Common myeloid progenitor, CD34-positive (primary cell): ENCODE measurements at regions not wholly inside any gene's neighbourhood (a gene's known extent, or its start where the extent isn't known, plus 50 kb on each side); places are given as distances from the start of the nearest gene placed in this dataset.

ENCODE experiments used
- CTCF ChIA-PET: fragments of 350-600 bp; sonication (Branson Sonifier 250); formaldehyde crosslinking; loops from one replicate; lab custom pipeline; 2021; ENCODE audit warnings: antibody characterized with exemption; lab: Charles Lee
- POLR2A ChIA-PET: fragments of 350-600 bp; sonication (Branson Sonifier 250); formaldehyde crosslinking; loops from one replicate; lab custom pipeline; 2021; ENCODE audit warnings: antibody characterized with exemption; lab: Charles Lee
- DNase-seq, 3 donors: peaks; one replicate each; pipeline versions ENCODE4 v3.0.0 to v3.0.0-alpha.2; 2013
- H3K27ac ChIP-seq, 2 experiments: 1 replicate in 1 of 2; 2 replicates in 1 of 2; pipeline ENCODE4 v1.7.0; 2013; ENCODE audit warnings: inconsistent platforms in 2 of 2, low read length in 2 of 2, mild to moderate bottlenecking in 2 of 2, low read depth in 1 of 2, moderate library complexity in 1 of 2; ENCODE audit not compliant: severe bottlenecking in 2 of 2, insufficient read depth in 1 of 2, poor library complexity in 1 of 2
- H3K27me3 ChIP-seq, 5 experiments: replicated peaks in 2 of 5; 1 replicate in 3 of 5; 2 replicates in 2 of 5; pipeline versions ENCODE4 v1.6.1 to v1.7.0; 2013; ENCODE audit warnings: low read length in 4 of 5, mild to moderate bottlenecking in 2 of 5, moderate library complexity in 2 of 5, inconsistent platforms in 1 of 5; ENCODE audit not compliant: insufficient read depth in 5 of 5, control insufficient read depth in 4 of 5
- H3K36me3 ChIP-seq, 4 experiments: 1 replicate in 2 of 4; 2 replicates in 2 of 4; pipeline versions ENCODE4 v1.6.1 to v1.7.0; 2013; ENCODE audit warnings: low read length in 3 of 4, control low read depth in 1 of 4, mild to moderate bottlenecking in 1 of 4; ENCODE audit not compliant: control insufficient read depth in 4 of 4, insufficient read depth in 4 of 4
- H3K4me1 ChIP-seq, 4 experiments: 1 replicate in 3 of 4; 2 replicates in 1 of 4; pipeline versions ENCODE4 v1.6.1 to v1.7.1; 2013; ENCODE audit warnings: low read length in 3 of 4, mild to moderate bottlenecking in 3 of 4, control low read depth in 1 of 4, inconsistent platforms in 1 of 4, moderate library complexity in 1 of 4; ENCODE audit not compliant: control insufficient read depth in 4 of 4, insufficient read depth in 4 of 4; ENCODE audit errors: control extremely low read depth in 1 of 4
- H3K4me3 ChIP-seq, 7 experiments: 1 replicate in 4 of 7; 2 replicates in 3 of 7; pipeline versions ENCODE4 v1.5.1 to v1.7.0; 2013; ENCODE audit warnings: mild to moderate bottlenecking in 7 of 7, low read length in 6 of 7, moderate library complexity in 6 of 7, inconsistent platforms in 2 of 7, low read depth in 2 of 7, control low read depth in 1 of 7; ENCODE audit not compliant: insufficient read depth in 4 of 7, control insufficient read depth in 1 of 7; ENCODE audit errors: extremely low read depth in 1 of 7
- H3K9me3 ChIP-seq, 5 experiments: 1 replicate in 4 of 5; 2 replicates in 1 of 5; pipeline versions ENCODE4 v1.6.1 to v1.7.1; 2013; ENCODE audit warnings: low read length in 4 of 5, mild to moderate bottlenecking in 2 of 5, inconsistent platforms in 1 of 5, low read depth in 1 of 5, moderate library complexity in 1 of 5; ENCODE audit not compliant: control insufficient read depth in 4 of 5, insufficient read depth in 2 of 5; ENCODE audit errors: control extremely low read depth in 1 of 5
- WGBS: methylation state at CpG from one replicate; pipeline ENCODE4 v1.1.5; 2013; ENCODE audit not compliant: insufficient coverage; 5-methylcytosine and 5-hydroxymethylcytosine counted together

GRCh38 chr16:55242667-55243066 lies 81.3 kb upstream of the IRX6 start:
- no peak overlapping the region for H3K27ac ChIP-seq
- H3K27me3 ChIP-seq = peaks cover 0 to 14% (median 0%) of the 10 kb centered on the region in 5 experiments
- ChIA-PET CTCF (no interaction called here), POLR2A (no interaction called here)
- H3K36me3 ChIP-seq = no peaks in the 10 kb centered on the region
- 93% methylated on average over 2 of the region's 3 CpGs for WGBS
- DNase-seq = no peak
- H3K4me1 ChIP-seq = no peaks in the 10 kb centered on the region
- H3K4me3 ChIP-seq = no peak overlapping the region
- H3K9me3 ChIP-seq = no peaks in the 10 kb centered on the region

DNA sequence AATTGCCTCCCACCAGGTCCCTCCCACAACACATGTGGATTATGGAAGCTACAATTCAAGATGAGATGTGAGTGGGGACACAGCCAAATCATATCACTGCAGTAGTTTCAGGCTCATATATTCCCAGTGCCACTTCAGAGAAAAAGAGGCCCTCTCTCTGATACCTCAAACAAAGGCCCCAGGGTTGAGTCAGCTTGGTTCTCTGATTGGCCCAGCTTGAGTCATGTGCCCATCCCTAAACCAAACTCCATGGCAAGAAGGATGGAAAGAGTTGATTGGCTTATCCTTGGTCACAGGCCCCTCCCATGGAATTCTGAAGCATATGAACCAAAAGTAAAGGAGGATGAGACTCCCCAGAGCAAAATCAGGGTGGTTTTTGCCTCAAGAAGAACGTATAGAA lies 75.9 kb upstream of the IRX6 start:
- no peaks in the 10 kb centered on the region for H3K36me3 ChIP-seq
- ChIA-PET POLR2A (no interaction called here), CTCF (interaction anchor here (2.0 kb wide), 1 partner anchor 9 kb away, joined by 9 read pairs; no protein-coding TSS in a partner anchor)
- peaks cover 0 to 3% (median 1%) of the 10 kb centered on the region in 4 experiments for H3K4me1 ChIP-seq
- no peak overlapping the region for H3K4me3 ChIP-seq
- DNase-seq = no peak
- no peaks in the 10 kb centered on the region for H3K9me3 ChIP-seq
- 45% methylated on average over 1 of the region's 1 CpG for WGBS
- peaks cover 0 to 5% (median 2%) of the 10 kb centered on the region in 5 experiments for H3K27me3 ChIP-seq
- H3K27ac ChIP-seq = no peak overlapping the region

- Histone ChIP-seq H3K9me3 (peaks cover 0 to under 1% (median 0%) of the 10 kb centered on the region in 5 experiments), H3K4me3 (no peak overlapping the region), H3K27me3 (peaks cover 0 to 5% (median 2%) of the 10 kb centered on the region in 5 experiments), H3K27ac (no peak overlapping the region), H3K36me3 (no peaks in the 10 kb centered on the region), H3K4me1 (peaks cover 0 to 3% (median 1%) of the 10 kb centered on the region in 4 experiments)
- peak; percentile 3 to 33 (median 6) for DNase-seq
- ChIA-PET POLR2A (no interaction called here), CTCF (interaction anchor here (2.0 kb wide), 1 partner anchor 9 kb away, joined by 9 read pairs; no protein-coding TSS in a partner anchor)
- WGBS = 38% methylated on average over 1 of the region's 8 CpGs
Measured at GRCh38 chr16:55248494-55248893, 75.5 kb upstream of the IRX6 start.

GRCh38 chr16:55249361-55249760 lies 74.6 kb upstream of the IRX6 start:
- CTCF ChIA-PET = interaction anchor here (1.3 to 2.0 kb wide), 2 partner anchors 8 to 17 kb away, joined by 3 to 9 read pairs; no protein-coding TSS in a partner anchor
- Histone ChIP-seq H3K36me3 (no peaks in the 10 kb centered on the region), H3K4me1 (peaks cover 0 to 3% (median 1%) of the 10 kb centered on the region in 4 experiments), H3K27me3 (peaks cover 0 to 5% (median 3%) of the 10 kb centered on the region in 5 experiments), H3K4me3 (no peak overlapping the region), H3K27ac (no peak overlapping the region), H3K9me3 (peaks cover 0 to 9% (median 0%) of the 10 kb centered on the region in 5 experiments)
- POLR2A ChIA-PET = no interaction called here
- WGBS = no CpG with 5 or more reads among the region's 2 CpGs
- no peak for DNase-seq

GRCh38 chr16:55249936-55250335 lies 74.1 kb upstream of the IRX6 start:
- peaks cover 0 to 6% (median 3%) of the 10 kb centered on the region in 5 experiments for H3K27me3 ChIP-seq
- H3K27ac ChIP-seq = no peak overlapping the region
- no peak for DNase-seq
- 100% methylated on average over 1 of the region's 1 CpG for WGBS
- CTCF ChIA-PET = interaction anchor here (0.6 to 2.0 kb wide), 3 partner anchors 7 to 292 kb away, joined by 3 to 9 read pairs (median 3); no protein-coding TSS in a partner anchor
- peaks cover 0 to 10% (median 0%) of the 10 kb centered on the region in 5 experiments for H3K9me3 ChIP-seq
- H3K4me1 ChIP-seq = peaks cover 0 to 3% (median 1%) of the 10 kb centered on the region in 4 experiments
- no peak overlapping the region for H3K4me3 ChIP-seq
- no peaks in the 10 kb centered on the region for H3K36me3 ChIP-seq
- POLR2A ChIA-PET = no interaction called here

GRCh38 chr16:55250701-55251100 lies 73.3 kb upstream of the IRX6 start:
- peaks cover 0 to 3% (median 1%) of the 10 kb centered on the region in 4 experiments for H3K4me1 ChIP-seq
- H3K9me3 ChIP-seq = peaks cover 0 to 10% (median 0%) of the 10 kb centered on the region in 5 experiments
- no CpG with 5 or more reads among the region's 1 CpG for WGBS
- no peak overlapping the region for H3K4me3 ChIP-seq
- H3K27me3 ChIP-seq = peaks cover 3 to 6% (median 4%) of the 10 kb centered on the region in 5 experiments
- CTCF ChIA-PET = interaction anchor here (1.3 kb wide), 1 partner anchor 16 kb away, joined by 3 read pairs; no protein-coding TSS in a partner anchor
- no peak overlapping the region for H3K27ac ChIP-seq
- POLR2A ChIA-PET = no interaction called here
- H3K36me3 ChIP-seq = no peaks in the 10 kb centered on the region
- no peak for DNase-seq

DNA sequence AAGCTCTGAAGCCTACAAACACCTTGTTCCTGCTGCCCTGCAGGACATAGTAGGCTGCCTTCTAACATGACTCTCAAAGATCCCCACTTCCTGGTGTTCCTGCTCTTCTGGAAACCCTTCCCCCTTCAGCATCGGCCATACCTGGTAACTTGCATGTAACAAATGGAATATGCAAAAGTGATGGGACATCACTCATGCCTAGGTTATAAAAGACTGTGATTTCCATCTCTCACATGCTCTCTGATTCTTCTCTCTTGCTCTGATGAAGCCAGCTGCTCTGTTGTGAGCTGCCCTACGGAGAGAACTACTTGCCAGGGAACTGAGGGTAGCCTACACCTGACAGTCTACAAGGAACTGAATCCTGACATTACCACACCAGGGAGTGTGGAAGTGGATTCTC lies 72.9 kb upstream of the IRX6 start:
- no peaks in the 10 kb centered on the region for H3K36me3 ChIP-seq
- no peak overlapping the region for H3K4me3 ChIP-seq
- CTCF ChIA-PET = no interaction called here
- 67% methylated on average over 2 of the region's 2 CpGs for WGBS
- no peak for DNase-seq
- peaks cover 0 to 3% (median 1%) of the 10 kb centered on the region in 4 experiments for H3K4me1 ChIP-seq
- H3K27ac ChIP-seq = no peak overlapping the region
- POLR2A ChIA-PET = no interaction called here
- peaks cover 3 to 10% (median 7%) of the 10 kb centered on the region in 5 experiments for H3K27me3 ChIP-seq
- H3K9me3 ChIP-seq = peaks cover 0 to 10% (median 0%) of the 10 kb centered on the region in 5 experiments
